Endodermal cell (in vitro differentiated cells): ENCODE measurements at regions not wholly inside any gene's neighbourhood (a gene's known extent, or its start where the extent isn't known, plus 50 kb on each side); places are given as distances from the start of the nearest gene placed in this dataset.
A peak's percentile ranks its signal among the peaks of the same experiment; 100 is the strongest.

ENCODE experiments used
- DNase-seq: peaks from one replicate; pipeline ENCODE4 v3.0.0-alpha.2; 2017
- H3K27ac ChIP-seq: 2 replicates; pipeline ENCODE4 v1.5.1; 2013; ENCODE audit warnings: mild to moderate bottlenecking, low read depth, low read length, moderate library complexity
- H3K27me3 ChIP-seq: 2 replicates; pipeline ENCODE4 v1.6.1; 2013; ENCODE audit warnings: mild to moderate bottlenecking, low read length, moderate library complexity; ENCODE audit not compliant: insufficient read depth, control insufficient read depth, poor library complexity, severe bottlenecking
- H3K36me3 ChIP-seq: 2 replicates; pipeline ENCODE4 v1.7.0; 2013; ENCODE audit warnings: mild to moderate bottlenecking, low read length, moderate library complexity; ENCODE audit not compliant: control insufficient read depth, insufficient read depth
- H3K4me1 ChIP-seq: one replicate; pipeline ENCODE4 v1.7.0; 2013; ENCODE audit warnings: low read length; ENCODE audit not compliant: control insufficient read depth, insufficient read depth
- H3K4me3 ChIP-seq: 2 replicates; pipeline ENCODE4 v1.5.1; 2013; ENCODE audit warnings: mild to moderate bottlenecking, low read length, moderate library complexity
- H3K9ac ChIP-seq: 2 replicates; pipeline ENCODE4 v1.6.1; 2013; ENCODE audit warnings: mild to moderate bottlenecking, low read length, moderate library complexity; ENCODE audit not compliant: poor library complexity, severe bottlenecking; ENCODE audit errors: extremely low read depth
- H3K9me3 ChIP-seq: 2 replicates; pipeline ENCODE4 v1.6.1; 2013; ENCODE audit warnings: mild to moderate bottlenecking, low read length, moderate library complexity; ENCODE audit not compliant: control insufficient read depth
- H3K27ac Mint-ChIP-seq: 2 replicates; pipeline ENCODE4 v1.8.0; 2020; ENCODE audit warnings: mixed read lengths
- H3K27me3 Mint-ChIP-seq: 2 replicates; pipeline ENCODE4 v1.8.0; 2021; ENCODE audit warnings: mild to moderate bottlenecking, mixed read lengths; ENCODE audit not compliant: insufficient read depth
- H3K36me3 Mint-ChIP-seq: 2 replicates; pipeline ENCODE4 v1.8.0; 2020; ENCODE audit warnings: low read depth, mixed read lengths
- H3K4me1 Mint-ChIP-seq: 2 replicates; pipeline ENCODE4 v1.8.0; 2020; ENCODE audit warnings: mixed read lengths
- H3K4me3 Mint-ChIP-seq: 2 replicates; pipeline ENCODE4 v1.8.0; 2020; ENCODE audit warnings: mild to moderate bottlenecking, moderate library complexity, mixed read lengths
- H3K9me3 Mint-ChIP-seq: 2 replicates; pipeline ENCODE4 v1.8.0; 2020; ENCODE audit warnings: mild to moderate bottlenecking, mixed read lengths
- CTCF ChIP-seq: fragments of 200-600 bp; sonication (generic); conservative IDR thresholded peaks from 2 replicates; pipeline ENCODE4 v1.5.0; 2021; ENCODE audit warnings: antibody characterized with exemption, mild to moderate bottlenecking
- WGBS, 2 experiments: methylation state at CpG; one replicate each; pipeline versions ENCODE4 v1.1.5 to v1.1.7; 2013; ENCODE audit warnings: missing lambda C conversion rate in 2 of 2, mixed read lengths in 1 of 2; ENCODE audit not compliant: insufficient coverage in 1 of 2, insufficient read length in 1 of 2; 5-methylcytosine and 5-hydroxymethylcytosine counted together

- no peak for DNase-seq
- Mint-ChIP-seq H3K27ac (no peak overlapping the region), H3K36me3 (no peaks in the 10 kb centered on the region), H3K27me3 (no peaks in the 10 kb centered on the region), H3K4me3 (no peak overlapping the region), H3K9me3 (no peaks in the 10 kb centered on the region), H3K4me1 (peaks cover 7% of the 10 kb centered on the region)
- Histone ChIP-seq H3K36me3 (no peaks in the 10 kb centered on the region), H3K27me3 (no peaks in the 10 kb centered on the region), H3K4me1 (peaks cover 7% of the 10 kb centered on the region), H3K27ac (no peak overlapping the region), H3K9ac (no peak overlapping the region), H3K9me3 (no peaks in the 10 kb centered on the region), H3K4me3 (no peak overlapping the region)
- 84 to 87% methylated on average over 3 to 5 of the region's 5 CpGs for WGBS, 2 experiments
- no peak for TF ChIP-seq CTCF
These were observed 69.1 kb upstream of the DNAJC10 start for GRCh38 chr2:182646763-182647498.

GRCh38 chr2:182647499-182647787, 68.6 kb upstream of the DNAJC10 start:
- no peak overlapping the region for H3K9ac ChIP-seq
- H3K27me3 ChIP-seq, result no peaks in the 10 kb centered on the region
- Mint-ChIP-seq H3K9me3 (no peaks in the 10 kb centered on the region), H3K4me3 (no peak overlapping the region), H3K36me3 (no peaks in the 10 kb centered on the region), H3K4me1 (peaks cover 7% of the 10 kb centered on the region), H3K27me3 (no peaks in the 10 kb centered on the region), H3K27ac (no peak overlapping the region)
- H3K27ac ChIP-seq, result no peak overlapping the region
- TF ChIP-seq CTCF, result no peak
- no peak for DNase-seq
- 88 to 95% methylated on average over 2 of the region's 2 CpGs for WGBS, 2 experiments
- no peaks in the 10 kb centered on the region for H3K9me3 ChIP-seq
- peaks cover 7% of the 10 kb centered on the region for H3K4me1 ChIP-seq
- H3K4me3 ChIP-seq, result no peak overlapping the region
- no peaks in the 10 kb centered on the region for H3K36me3 ChIP-seq

- no peaks in the 10 kb centered on the region for H3K9me3 ChIP-seq
- Mint-ChIP-seq H3K27ac (no peak overlapping the region), H3K27me3 (no peaks in the 10 kb centered on the region), H3K4me1 (peaks cover 7% of the 10 kb centered on the region), H3K4me3 (no peak overlapping the region), H3K36me3 (no peaks in the 10 kb centered on the region), H3K9me3 (no peaks in the 10 kb centered on the region)
- DNase-seq, result peak; percentile 81
- H3K4me1 ChIP-seq, result peaks cover 7% of the 10 kb centered on the region
- H3K9ac ChIP-seq, result no peak overlapping the region
- peak; percentile 79 for TF ChIP-seq CTCF
- no peaks in the 10 kb centered on the region for H3K36me3 ChIP-seq
- H3K27ac ChIP-seq, result no peak overlapping the region
- 66 to 72% methylated on average over 3 to 6 of the region's 6 CpGs for WGBS, 2 experiments
- H3K27me3 ChIP-seq, result no peaks in the 10 kb centered on the region
- H3K4me3 ChIP-seq, result no peak overlapping the region
These were observed 66.7 kb upstream of the DNAJC10 start for GRCh38 chr2:182649316-182649715.
